Gastroesophageal sphincter (tissue), 3 donors: ENCODE measurements at regions not wholly inside any gene's neighbourhood (a gene's known extent, or its start where the extent isn't known, plus 50 kb on each side); places are given as distances from the start of the nearest gene placed in this dataset.

Source experiments
- CTCF ChIP-seq, 4 experiments: fragments of 200-600 bp in 2 of 4; fragments of 450-650 bp in 2 of 4; sonication (generic) in 1 of 4; IDR thresholded peaks; one replicate each; pipeline ENCODE4 v1.5.1; 2017 to 2019; ENCODE audit warnings: antibody characterized with exemption in 4 of 4, mild to moderate bottlenecking in 2 of 4, moderate library complexity in 2 of 4
- POLR2AphosphoS5 ChIP-seq: sonication (generic); formaldehyde crosslinking; IDR thresholded peaks from one replicate; pipeline ENCODE4 v1.6.1; 2017; ENCODE audit warnings: antibody characterized with exemption

- TF ChIP-seq CTCF (IDR thresholded peaks at IDR 0.05): no peak
- no peak for TF ChIP-seq POLR2AphosphoS5
Measured at GRCh38 chr2:195148004-195148403, 509.0 kb upstream of the SLC39A10 start.
